ENCODE measurements at regions not wholly inside any gene's neighbourhood (a gene's known extent, or its start where the extent isn't known, plus 50 kb on each side); places are given as distances from the start of the nearest gene placed in this dataset.
"Not testable (repeated sequence)": the region's sequence is repeated elsewhere in the genome, so short reads cannot be mapped to it uniquely, and the experiment has no call there.

GRCh38 chr2:49857371-49858112 is 703.2 kb upstream of the FSHR start:
- Mint-ChIP-seq H3K9me3 (ENCODE audit: unreplicated experiment) (no peaks in the 10 kb centered on the region), H3K27ac (ENCODE audit: unreplicated experiment) (no peak overlapping the region), H3K36me3 (ENCODE audit: unreplicated experiment) (no peaks in the 10 kb centered on the region), H3K27me3 (ENCODE audit: unreplicated experiment) (no peaks in the 10 kb centered on the region), H3K4me1 (ENCODE audit: low read depth, unreplicated experiment) (no peaks in the 10 kb centered on the region), H3K4me3 (ENCODE audit: unreplicated experiment) (no peak overlapping the region)
- DNase-seq = no peak
- no peak for TF ChIP-seq CTCF (IDR thresholded peaks at IDR 0.05; ENCODE audit: partially characterized antibody, unreplicated experiment)

- H3K9me3 Mint-ChIP-seq (ENCODE audit: unreplicated experiment) = no peaks in the 10 kb centered on the region
- no peak overlapping the region for H3K4me3 Mint-ChIP-seq (ENCODE audit: unreplicated experiment)
- no peak overlapping the region for H3K27ac Mint-ChIP-seq (ENCODE audit: unreplicated experiment)
- no peak for TF ChIP-seq CTCF (IDR thresholded peaks at IDR 0.05; ENCODE audit: partially characterized antibody, unreplicated experiment)
- no peaks in the 10 kb centered on the region for H3K4me1 Mint-ChIP-seq (ENCODE audit: low read depth, unreplicated experiment)
- no peaks in the 10 kb centered on the region for H3K36me3 Mint-ChIP-seq (ENCODE audit: unreplicated experiment)
- no peaks in the 10 kb centered on the region for H3K27me3 Mint-ChIP-seq (ENCODE audit: unreplicated experiment)
- DNase-seq = no peak
Measured at GRCh38 chr2:49845671-49846070, 691.4 kb upstream of the FSHR start.

GRCh38 chr2:49845021-49845420 is 690.7 kb upstream of the FSHR start:
- no peak overlapping the region for H3K27ac Mint-ChIP-seq (ENCODE audit: unreplicated experiment)
- H3K36me3 Mint-ChIP-seq (ENCODE audit: unreplicated experiment) = no peaks in the 10 kb centered on the region
- H3K4me1 Mint-ChIP-seq (ENCODE audit: low read depth, unreplicated experiment) = no peaks in the 10 kb centered on the region
- TF ChIP-seq CTCF (IDR thresholded peaks at IDR 0.05; ENCODE audit: partially characterized antibody, unreplicated experiment) = no peak
- no peak overlapping the region for H3K4me3 Mint-ChIP-seq (ENCODE audit: unreplicated experiment)
- H3K9me3 Mint-ChIP-seq (ENCODE audit: unreplicated experiment) = no peaks in the 10 kb centered on the region
- no peaks in the 10 kb centered on the region for H3K27me3 Mint-ChIP-seq (ENCODE audit: unreplicated experiment)
- no peak for DNase-seq

- DNase-seq; H3K4me1 Mint-ChIP-seq (ENCODE audit: low read depth, unreplicated experiment); H3K4me3 Mint-ChIP-seq (ENCODE audit: unreplicated experiment); H3K9me3 Mint-ChIP-seq (ENCODE audit: unreplicated experiment); H3K27me3 Mint-ChIP-seq (ENCODE audit: unreplicated experiment); H3K27ac Mint-ChIP-seq (ENCODE audit: unreplicated experiment); H3K36me3 Mint-ChIP-seq (ENCODE audit: unreplicated experiment): not testable (repeated sequence)
Measured at GRCh38 chr2:49844113-49844512, 689.8 kb upstream of the FSHR start.

- Mint-ChIP-seq H3K27ac (ENCODE audit: unreplicated experiment) (no peak overlapping the region), H3K27me3 (ENCODE audit: unreplicated experiment) (no peaks in the 10 kb centered on the region), H3K9me3 (ENCODE audit: unreplicated experiment) (no peaks in the 10 kb centered on the region), H3K36me3 (ENCODE audit: unreplicated experiment) (no peaks in the 10 kb centered on the region), H3K4me1 (ENCODE audit: low read depth, unreplicated experiment) (no peaks in the 10 kb centered on the region), H3K4me3 (ENCODE audit: unreplicated experiment) (no peak overlapping the region)
- no peak for TF ChIP-seq CTCF (IDR thresholded peaks at IDR 0.05; ENCODE audit: partially characterized antibody, unreplicated experiment)
- DNase-seq = no peak
Measured at GRCh38 chr2:49843314-49843713, 689.0 kb upstream of the FSHR start.

All from glutamatergic neuron (in vitro differentiated cells).